GM06990 (cell line): ENCODE measurements at regions not wholly inside any gene's neighbourhood (a gene's known extent, or its start where the extent isn't known, plus 50 kb on each side); places are given as distances from the start of the nearest gene placed in this dataset.

Experiments used
- DNase-seq: peaks from one replicate; pipeline ENCODE4 v3.0.0-alpha.2; 2011; ENCODE audit not compliant: insufficient read length; ENCODE audit errors: extremely low read depth
- H3K27me3 ChIP-seq: replicated peaks from 2 replicates; pipeline ENCODE4 v1.6.0; 2011; ENCODE audit warnings: low read length; ENCODE audit not compliant: control insufficient read depth, insufficient read depth
- H3K36me3 ChIP-seq: 2 replicates; pipeline ENCODE4 v1.5.1; 2011; ENCODE audit warnings: low read length; ENCODE audit not compliant: control insufficient read depth, insufficient read depth
- H3K4me3 ChIP-seq: replicated peaks from 2 replicates; pipeline ENCODE4 v1.5.1; 2011; ENCODE audit warnings: low read depth, mild to moderate bottlenecking, control low read depth, low read length
- CTCF ChIP-seq: IDR thresholded peaks from 2 replicates; pipeline ENCODE4 v1.5.1; 2011; ENCODE audit warnings: low read length, control low read depth, mild to moderate bottlenecking, inconsistent platforms; ENCODE audit not compliant: insufficient read depth, poor library complexity, severe bottlenecking

GRCh38 chrX:39592776-39593175, 505.0 kb downstream of the BCOR start:
- TF ChIP-seq CTCF = no peak
- H3K36me3 ChIP-seq = no peaks in the 10 kb centered on the region
- no peak for DNase-seq
- H3K4me3 ChIP-seq = no peak overlapping the region
- H3K27me3 ChIP-seq = no peaks in the 10 kb centered on the region; the same call in 1 of the 2 replicates

- TF ChIP-seq CTCF = no peak
- Histone ChIP-seq H3K27me3 (no peaks in the 10 kb centered on the region), H3K4me3 (no peak overlapping the region), H3K36me3 (no peaks in the 10 kb centered on the region)
- DNase-seq = no peak
Measured at GRCh38 chrX:39595977-39596376, 501.8 kb downstream of the BCOR start.

- H3K27me3 ChIP-seq = no peaks in the 10 kb centered on the region
- H3K4me3 ChIP-seq = no peak overlapping the region
- TF ChIP-seq CTCF = no peak
- H3K36me3 ChIP-seq = no peaks in the 10 kb centered on the region
- DNase-seq = no peak
Measured at GRCh38 chrX:39596437-39596836, 501.3 kb downstream of the BCOR start.

- no peak for DNase-seq
- no peak for TF ChIP-seq CTCF
Measured at GRCh38 chrX:39599339-39599738, 498.4 kb downstream of the BCOR start.

GRCh38 chrX:39600222-39600621, 497.5 kb downstream of the BCOR start:
- Histone ChIP-seq H3K27me3 (no peaks in the 10 kb centered on the region; the same call in 1 of the 2 replicates), H3K4me3 (no peak overlapping the region), H3K36me3 (no peaks in the 10 kb centered on the region)
- DNase-seq = no peak
- no peak for TF ChIP-seq CTCF

More at GRCh38 chrX:39599339-39599738, 498.4 kb downstream of the BCOR start:
- H3K36me3 ChIP-seq = no peaks in the 10 kb centered on the region
- no peaks in the 10 kb centered on the region; the same call in 1 of the 2 replicates for H3K27me3 ChIP-seq
- H3K4me3 ChIP-seq = no peak overlapping the region
